ENCODE measurements at regions not wholly inside any gene's neighbourhood (a gene's known extent, or its start where the extent isn't known, plus 50 kb on each side); places are given as distances from the start of the nearest gene placed in this dataset.
"Not testable (repeated sequence)": the region's sequence is repeated elsewhere in the genome, so short reads cannot be mapped to it uniquely, and the experiment has no call there.

DNA sequence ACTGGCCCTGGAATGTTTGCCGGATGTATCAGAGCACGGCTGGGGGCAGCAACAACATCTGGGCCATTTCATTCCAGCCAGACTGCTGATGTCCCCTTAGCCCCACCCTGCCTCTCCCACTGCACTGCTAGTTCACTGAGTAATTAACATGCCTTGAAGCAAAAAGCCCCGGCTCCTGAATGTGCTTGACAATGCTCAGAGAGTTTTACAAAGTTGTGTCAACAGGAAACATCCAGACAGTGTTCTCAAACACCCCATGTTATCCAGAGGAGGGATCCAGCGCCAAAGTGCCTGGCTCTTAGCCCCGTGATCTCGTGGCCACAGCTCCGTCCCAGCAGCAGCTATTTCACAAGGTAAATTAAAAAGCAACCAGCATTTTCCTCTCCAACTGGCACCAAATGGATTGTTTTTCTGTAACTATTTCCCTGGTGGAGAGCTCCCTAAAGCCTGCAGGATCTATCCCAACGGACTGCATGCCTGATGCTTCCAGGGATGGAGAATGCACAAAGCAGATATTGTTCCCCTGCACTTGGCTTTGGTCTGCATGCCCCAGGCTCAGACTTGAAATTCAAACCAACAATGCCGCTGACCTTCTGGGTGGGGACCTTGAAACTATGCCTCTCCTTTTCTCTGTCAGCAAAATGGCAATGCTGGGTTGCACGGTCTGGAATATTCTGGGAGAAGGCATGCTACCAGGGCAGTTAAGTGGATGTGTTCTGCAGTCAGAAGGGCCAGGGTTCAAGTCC, 115.6 kb upstream of the CDH5 start:
- in situ Hi-C loops (cut with MboI; ENCODE audit: low sequenced_read_pairs), result loop anchor here (25.0 kb wide), 1 partner anchor 539 kb away; no protein-coding TSS in a partner anchor

DNA sequence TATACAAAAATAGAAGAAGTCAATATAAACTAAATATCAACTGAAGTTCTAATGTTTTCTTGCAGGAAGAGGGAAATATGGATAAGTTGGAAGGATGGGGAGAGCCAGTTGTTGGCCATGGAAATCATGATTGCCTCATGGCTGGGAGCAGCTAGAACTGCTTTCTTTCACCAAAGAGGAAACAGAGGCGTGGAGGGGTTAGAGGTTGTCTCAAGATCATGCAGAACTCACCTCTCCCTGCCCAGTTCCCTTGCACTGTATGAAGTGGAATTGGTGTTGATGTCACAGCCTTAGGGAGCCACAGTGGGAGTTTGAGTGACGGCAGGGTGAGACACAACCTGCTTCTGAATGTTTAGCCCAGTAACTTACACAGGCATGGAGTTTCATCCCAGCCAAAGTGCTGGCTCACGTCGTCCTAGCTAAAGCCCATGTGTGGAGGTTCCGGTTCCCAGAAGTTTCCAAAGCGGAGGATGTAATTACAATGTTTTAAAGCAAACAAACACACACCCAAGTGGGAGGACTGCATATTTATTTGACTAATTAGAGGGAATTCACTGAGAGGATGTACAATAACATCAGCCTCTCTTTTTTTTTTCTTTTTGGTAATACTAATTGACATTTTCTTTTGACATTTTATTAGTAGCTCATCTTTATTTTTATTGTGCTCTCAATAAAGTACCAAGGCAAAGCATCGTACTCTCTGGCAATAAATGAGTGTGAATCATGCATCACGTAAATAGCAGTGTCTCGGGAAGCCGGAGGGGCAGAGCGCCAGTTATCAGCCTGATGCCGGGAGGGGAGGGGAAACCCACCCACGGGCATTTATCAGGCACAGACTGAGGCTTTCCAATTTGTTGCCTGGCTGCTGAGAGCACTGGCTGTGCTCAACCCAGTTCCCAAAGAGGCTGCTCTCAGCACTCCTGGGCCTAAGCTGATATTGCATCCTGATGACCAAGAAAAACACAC, 118.7 kb upstream of the CDH5 start:
- in situ Hi-C loops (cut with MboI; ENCODE audit: low sequenced_read_pairs), result no loop called here

DNA sequence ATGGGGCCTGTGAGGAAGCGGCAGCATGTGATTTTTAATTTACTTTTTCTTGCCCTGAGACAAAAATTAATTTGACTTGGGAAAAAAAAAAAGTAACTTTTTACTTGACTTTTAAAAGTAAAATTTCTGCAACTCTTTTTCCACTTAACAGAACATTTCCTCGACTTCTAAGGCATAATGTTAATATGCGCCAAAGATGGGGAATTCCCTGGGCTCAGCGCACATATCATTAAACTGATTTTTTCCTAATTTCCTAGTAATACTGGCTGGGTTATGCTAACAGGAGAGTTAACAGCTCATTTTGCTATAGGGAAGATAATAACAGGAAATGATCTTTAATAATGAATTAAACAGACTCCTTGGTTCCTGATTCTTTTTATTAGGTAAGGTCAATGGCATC, 120.6 kb upstream of the CDH5 start:
- in situ Hi-C loops (cut with MboI; ENCODE audit: low sequenced_read_pairs), result no loop called here

DNA sequence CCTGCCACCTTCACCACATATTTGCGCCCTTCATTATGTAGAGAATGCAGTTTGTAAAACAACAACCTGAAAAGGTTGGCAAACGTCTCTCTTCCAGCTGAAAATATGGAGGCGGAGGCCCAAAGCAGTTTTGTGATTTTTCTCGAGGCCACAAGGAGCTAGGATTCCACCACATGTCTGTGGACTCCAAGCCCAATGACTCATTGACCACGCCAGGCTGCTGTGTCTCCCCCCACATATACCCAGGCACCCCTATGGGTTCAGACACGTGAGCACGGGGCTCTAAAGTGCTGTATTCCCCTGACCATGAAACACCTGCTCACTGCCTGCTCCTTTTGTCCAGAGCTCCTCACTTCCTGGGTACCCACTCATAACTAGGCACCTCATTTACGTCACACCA, 121.4 kb upstream of the CDH5 start:
- in situ Hi-C loops (cut with MboI; ENCODE audit: low sequenced_read_pairs), result no loop called here

DNA sequence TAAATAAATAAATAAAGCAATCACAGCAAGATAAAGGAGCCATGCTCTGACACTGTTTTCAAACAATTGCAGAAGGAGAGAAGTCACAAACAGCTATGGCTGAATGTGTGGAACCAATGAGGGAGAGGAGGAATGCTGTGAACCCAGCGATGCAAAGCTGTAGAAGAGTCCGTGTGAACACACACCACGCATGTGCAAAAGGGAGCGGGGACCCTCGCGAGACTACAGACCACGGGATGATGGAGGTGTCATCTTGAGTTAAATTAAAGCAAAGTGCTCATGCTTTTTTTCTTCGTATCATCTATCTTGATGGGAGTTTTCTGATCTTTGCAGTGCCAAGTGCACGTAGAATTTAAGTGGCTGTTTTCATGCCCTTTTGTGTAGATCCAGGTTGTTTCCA, 123.8 kb upstream of the CDH5 start:
- in situ Hi-C loops (cut with MboI; ENCODE audit: low sequenced_read_pairs), result no loop called here

DNA sequence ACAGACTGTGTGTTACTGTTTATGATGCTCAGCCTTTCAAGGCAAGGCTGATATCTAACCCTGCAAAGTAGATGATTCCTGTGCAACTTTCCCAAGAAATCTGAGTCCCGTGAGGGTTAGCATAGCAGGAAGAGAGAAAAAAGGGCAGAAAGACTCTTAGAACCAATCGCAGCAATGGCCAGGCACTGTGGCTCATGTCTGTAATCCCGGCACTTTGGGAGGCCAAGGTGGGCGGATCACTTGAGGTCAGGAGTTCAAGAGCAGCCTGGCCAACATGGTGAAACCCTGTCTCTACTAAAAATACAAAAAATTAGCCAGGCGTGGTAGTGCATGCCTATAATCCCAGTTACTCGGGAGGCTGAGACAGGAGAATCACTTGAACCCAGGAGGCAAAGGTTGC, 124.3 kb upstream of the CDH5 start:
- in situ Hi-C loops (cut with MboI; ENCODE audit: low sequenced_read_pairs), result not testable (repeated sequence)

DNA sequence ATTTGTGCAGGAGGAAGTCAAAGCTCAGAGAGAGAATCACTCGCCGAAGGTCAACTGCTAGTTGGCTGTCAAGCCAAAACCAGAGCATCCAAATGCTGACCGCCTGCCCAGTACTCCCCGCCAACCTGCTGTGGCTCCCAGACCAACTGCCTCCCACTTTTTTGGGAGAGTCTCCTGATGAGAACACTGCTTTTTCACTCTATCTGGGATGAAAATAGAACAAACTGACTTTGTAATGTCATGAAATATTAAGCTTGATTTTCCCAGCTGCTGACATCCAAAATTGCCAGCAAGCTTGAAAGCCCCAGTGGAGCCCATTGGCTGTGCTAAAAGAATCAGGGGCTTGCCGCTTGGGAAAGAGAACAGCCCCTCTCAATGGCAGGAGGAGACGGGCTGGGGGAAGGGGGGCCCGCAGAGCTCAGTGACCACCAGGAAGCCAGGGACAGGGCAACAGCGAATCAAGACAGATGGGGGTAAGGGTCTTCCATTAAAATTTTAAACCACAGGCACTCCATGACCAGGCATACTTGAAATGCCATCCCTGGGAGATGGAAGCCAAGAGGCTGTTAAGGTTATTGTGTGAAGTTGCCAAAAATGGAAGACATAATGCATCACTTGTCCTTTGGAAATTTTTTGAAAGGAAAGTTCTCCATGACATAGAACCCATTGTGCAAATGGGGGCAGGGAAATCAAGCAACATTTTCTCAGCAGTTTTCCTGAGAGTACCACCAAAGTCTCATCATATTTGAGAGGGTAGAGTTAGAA, 125.7 kb upstream of the CDH5 start:
- in situ Hi-C loops (cut with MboI; ENCODE audit: low sequenced_read_pairs), result no loop called here

DNA sequence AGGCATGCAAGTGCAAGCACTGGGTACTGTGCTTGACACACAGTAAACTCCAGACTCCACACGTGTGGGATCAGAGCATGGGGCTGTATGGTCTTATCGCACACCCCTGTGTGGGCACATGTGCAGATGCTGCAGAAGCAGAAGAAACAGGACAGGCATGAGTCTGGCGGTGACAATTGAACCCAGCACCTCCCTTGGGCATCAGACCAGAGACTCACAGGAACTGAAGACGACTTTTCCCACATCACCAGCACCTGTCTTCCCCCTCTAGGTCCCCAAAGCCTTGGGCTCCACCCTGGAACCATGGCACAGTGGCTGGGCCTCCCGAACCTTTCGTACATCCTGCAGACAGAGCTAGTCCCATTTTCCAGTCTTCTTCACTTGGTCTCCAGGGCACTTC, 126.4 kb upstream of the CDH5 start:
- in situ Hi-C loops (cut with MboI; ENCODE audit: low sequenced_read_pairs), result no loop called here

DNA sequence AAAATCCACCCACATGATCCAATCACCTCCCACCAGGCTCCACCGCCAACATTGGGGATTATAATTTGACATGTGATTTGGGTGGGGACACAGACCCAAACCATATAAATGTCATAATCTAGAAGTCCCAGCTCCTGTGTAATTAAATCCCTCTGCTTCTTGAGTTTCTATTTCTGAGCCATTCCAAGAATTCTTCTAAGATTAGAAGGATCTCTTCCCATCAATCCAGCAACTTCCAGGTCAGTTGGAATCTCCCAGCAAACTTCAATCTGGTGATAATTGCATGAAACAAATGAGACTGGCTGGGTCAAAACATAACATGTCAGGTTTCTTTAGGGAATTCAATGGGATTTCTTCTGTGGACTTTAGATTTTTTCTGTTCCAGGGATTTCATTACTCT, 127.8 kb upstream of the CDH5 start:
- in situ Hi-C loops (cut with MboI; ENCODE audit: low sequenced_read_pairs), result no loop called here

DNA sequence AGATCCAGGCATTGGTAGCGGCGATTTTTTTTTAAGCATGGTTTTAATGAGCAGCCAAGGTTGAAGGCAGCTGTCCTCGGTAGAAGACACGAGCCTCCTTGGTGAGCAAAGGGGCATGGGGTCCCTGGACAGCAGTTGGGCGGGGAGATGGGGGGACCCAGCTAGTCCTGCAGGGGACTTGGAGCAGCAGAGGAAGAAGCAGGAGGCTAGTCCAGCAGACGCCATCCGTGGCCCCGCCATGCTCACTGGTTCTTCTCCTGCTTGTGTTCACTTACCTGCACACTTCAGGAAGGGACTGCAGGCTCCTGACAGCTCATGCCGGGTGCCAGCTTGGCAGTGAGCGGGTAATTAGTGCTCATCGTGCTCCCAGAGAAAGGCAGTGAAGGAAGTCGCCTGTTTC, 130.2 kb upstream of the CDH5 start:
- in situ Hi-C loops (cut with MboI; ENCODE audit: low sequenced_read_pairs), result no loop called here

DNA sequence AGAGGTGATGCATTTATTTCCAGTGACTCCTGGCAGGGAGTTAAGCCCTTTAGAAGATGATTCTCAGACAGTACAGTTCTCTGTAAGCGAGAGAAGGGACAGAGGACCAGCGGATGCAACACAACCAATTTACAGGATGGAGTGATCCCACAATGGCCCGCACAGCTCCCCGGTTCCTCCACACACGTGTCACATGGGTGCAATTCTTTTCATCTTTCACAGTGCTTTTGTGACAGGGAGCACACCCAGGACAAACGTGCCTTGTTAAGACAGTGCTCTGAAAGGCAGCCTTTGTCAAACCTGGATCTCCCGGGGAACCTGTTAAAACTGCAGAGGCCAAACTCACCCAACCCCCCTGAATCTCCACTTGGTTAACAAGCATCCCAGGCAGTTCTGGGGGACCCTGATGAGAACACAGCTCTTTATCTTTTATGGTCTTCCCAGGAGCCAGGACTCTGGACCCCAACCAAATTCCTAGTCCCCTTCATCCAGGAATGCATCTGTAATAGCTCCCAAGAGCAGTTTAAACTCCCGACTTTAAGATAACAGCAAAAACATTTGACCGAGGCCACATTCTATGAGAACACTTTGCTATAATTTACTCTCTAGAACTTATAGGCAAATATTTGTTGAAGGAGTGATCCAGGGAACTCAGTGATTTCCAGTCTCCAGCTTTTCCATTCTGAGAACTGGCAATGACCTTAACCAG, 134.9 kb upstream of the CDH5 start:
- in situ Hi-C loops (cut with MboI; ENCODE audit: low sequenced_read_pairs), result no loop called here

DNA sequence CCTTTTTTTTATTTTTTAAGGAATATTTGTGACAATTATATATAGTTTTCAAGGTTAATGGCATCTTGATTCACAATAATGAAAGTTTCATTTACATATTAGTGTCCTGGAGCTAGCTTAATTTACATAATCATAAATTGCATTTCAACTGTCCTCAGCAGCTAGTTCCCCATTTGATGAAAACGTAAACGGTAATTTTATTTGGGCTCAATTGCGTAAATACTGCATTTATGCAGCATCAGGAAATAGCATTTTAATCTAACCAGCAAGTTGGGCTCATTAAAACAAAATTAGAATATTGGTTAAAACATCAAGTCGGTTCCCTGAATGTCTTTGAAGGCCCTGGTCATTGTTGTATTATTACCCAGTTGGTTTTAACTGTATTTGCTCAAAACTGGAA, 136.8 kb upstream of the CDH5 start:
- in situ Hi-C loops (cut with MboI; ENCODE audit: low sequenced_read_pairs), result no loop called here

DNA sequence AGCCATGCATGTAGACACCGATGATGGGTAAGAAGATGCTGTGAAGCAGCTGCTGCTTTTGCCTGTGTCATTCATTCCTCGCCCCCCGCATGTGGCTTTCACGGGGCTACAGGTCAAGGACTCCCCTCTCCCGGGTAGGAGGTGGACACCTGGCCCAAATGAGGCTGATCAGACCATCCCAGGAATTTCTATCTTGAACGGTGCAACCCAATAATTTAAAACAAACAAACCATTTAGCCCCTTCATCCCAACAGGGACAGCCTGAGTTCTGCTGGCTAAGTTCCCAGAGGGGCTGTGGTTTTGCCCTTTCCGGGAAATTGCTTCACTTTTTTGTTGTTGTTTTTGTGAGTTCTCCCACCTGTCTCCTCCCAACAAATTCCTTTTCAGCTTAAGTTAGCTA, 137.7 kb upstream of the CDH5 start:
- in situ Hi-C loops (cut with MboI; ENCODE audit: low sequenced_read_pairs), result no loop called here

DNA sequence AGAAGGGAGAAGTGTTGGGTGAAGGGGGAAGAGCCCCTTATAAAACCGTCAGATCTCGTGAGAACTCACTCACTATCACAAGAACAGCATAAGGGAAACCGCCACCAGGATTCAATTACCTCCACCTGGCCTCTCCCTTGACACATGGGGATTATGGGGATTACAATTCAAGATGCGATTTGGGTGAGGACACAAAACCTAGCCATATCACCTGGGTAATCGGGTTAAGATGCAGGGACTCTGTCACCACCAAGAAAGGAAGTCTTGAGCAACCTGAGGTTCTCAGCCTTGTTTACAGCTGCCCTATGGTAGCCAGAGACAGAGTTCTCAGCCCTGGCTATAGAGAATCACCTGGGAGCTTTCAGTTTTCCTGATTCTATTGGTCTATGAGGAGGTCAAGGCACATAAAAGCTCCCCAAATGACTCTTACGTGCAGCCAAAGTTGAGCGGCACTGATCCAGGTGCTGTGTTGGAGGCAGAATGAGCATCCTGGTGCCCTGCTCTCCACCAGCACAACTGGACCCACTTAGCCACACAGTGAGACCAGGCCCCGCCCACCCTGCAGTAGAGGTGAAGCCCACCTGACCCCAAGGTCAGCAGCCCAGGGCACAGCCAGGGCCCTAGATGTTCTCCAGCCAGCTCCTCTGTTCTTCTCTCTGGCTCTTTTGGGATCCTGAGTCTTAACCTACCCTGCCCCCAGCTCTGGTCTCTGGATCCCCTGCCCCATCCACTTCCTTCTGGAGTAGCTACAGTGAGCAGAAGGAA, 138.5 kb upstream of the CDH5 start:
- in situ Hi-C loops (cut with MboI; ENCODE audit: low sequenced_read_pairs), result no loop called here

DNA sequence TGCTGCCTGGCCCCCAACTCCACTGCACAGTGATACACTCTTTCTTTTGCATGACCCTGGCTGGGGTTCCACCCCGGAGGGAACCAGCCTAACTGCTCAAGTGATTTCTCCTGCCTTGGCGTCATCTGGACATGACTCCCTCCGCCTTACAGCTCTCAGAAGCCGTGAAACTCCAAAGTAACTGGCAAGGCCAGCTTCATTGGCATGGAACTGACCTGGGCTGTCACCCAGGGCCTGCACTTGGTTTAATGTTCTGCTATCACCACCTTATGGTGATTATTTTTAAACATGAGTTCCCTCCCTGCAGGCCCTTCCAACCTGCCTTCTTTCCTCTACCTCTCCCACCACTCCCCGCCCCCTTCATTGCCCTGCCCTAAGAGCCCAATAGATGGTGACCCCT, 139.7 kb upstream of the CDH5 start:
- in situ Hi-C loops (cut with MboI; ENCODE audit: low sequenced_read_pairs), result no loop called here

DNA sequence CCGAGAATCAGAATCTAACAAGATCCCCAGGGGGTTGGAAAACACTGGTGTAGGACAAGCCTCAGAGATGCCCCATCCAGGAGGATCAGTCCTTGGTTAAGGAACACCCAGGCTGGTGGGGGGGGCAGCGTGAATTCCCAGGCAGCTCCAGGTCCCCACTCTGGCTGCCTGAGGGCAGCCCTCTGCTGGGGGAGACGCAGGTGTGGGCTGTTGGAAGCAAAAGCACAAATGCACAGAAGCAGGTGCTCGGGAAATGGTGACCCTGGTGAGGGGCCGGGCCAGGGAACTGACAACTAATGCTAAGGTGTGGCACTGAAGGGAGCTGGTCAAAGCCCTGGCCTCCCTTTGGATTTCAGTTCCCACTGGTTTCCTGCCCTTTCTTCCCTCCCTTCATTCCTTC, 140.8 kb upstream of the CDH5 start:
- in situ Hi-C loops (cut with MboI; ENCODE audit: low sequenced_read_pairs), result no loop called here

DNA sequence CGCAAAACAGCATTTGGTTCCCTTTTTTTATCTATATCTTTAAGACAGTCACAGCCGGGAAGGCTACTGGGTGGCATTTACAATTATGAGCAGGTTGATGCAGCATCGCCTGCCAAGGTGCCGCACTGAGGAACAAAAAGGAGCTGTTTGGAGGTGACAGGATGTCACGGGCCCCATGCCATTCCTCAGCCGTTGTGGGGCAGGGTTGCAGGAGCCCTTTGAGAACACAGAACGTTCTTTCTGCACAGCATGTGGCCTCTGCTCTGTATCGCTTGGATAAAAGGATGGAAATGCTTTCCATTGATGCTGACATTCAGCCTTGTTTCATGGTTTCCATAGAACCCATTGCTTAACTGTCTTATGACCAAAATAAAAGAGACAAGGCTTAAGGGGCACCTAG, 141.9 kb upstream of the CDH5 start:
- in situ Hi-C loops (cut with MboI; ENCODE audit: low sequenced_read_pairs), result no loop called here

DNA sequence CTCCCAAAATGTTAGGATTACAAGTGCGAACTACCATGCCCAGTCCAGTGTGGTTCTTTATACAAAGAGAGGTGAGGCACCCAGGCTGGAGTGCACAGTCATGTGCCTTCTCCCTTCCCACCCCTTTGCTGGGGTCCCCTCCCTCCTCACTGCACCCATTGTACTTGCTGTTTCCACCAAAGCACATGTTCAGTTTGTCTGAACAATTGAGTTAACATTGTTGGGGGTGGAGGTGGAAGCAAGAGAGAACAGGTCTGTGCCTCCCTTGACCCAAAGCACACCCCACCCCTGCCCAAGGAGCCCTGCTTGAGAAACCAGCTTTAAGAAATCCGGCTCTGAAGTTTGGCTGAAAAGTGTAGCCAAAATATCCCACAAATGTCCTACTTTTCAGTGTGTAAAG, 142.3 kb upstream of the CDH5 start:
- in situ Hi-C loops (cut with MboI; ENCODE audit: low sequenced_read_pairs), result no loop called here

DNA sequence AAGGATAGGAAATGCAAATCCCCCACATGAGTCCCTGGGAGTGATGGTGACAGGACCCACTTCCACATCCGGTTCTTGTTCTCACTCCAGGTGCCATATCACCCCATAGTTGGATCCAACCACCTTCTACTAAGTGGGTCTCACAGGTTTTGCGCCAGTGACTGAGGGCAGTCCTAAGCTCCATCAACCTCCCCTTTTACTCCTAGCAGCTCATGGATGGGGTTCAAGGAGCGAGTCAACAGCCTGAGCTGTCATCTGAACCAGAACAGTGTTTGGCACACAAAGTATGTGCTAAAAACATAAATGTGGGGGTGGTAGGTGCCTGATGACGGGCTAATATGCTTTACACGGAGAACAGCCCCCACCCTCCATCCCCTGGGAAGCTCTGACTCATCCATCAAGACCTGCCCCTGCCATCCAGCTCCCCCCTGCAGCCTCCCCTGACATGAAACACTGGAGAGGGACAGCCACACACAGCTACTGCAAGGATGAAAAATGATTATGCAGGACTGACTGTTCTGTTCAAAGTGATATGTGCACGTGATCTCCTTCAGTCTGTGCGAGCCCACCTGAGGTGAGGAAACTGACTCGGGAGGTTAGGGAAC, 143.2 kb upstream of the CDH5 start:
- in situ Hi-C loops (cut with MboI; ENCODE audit: low sequenced_read_pairs), result no loop called here

DNA sequence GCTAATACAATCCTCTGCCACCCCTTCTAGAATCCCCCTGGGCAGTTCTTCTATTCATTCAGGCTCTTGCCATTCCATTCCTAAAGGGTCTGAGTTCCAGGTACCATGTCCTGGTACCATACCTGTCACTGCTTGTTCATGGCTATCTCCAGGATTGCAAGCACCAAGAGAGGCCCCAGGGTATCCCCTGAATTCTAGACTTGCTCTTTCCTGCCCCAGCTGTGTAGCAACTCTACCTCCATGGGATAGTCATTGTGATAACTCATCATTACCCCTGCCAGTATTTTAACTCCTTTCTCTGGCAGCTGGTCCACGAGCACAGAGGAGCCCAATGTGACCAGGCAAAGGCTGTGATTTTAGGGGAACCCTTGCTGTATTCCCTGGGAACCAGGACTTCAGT, 143.7 kb upstream of the CDH5 start:
- in situ Hi-C loops (cut with MboI; ENCODE audit: low sequenced_read_pairs), result no loop called here

Measured in HL-60/S4 treated with retinoic acid at 250 ng/mL for 4 days and 3 days (cell line).